NCI-H187 treated with DMSO at 0.1 percent for 48 hours (cell line): ENCODE measurements at regions not wholly inside any gene's neighbourhood (a gene's known extent, or its start where the extent isn't known, plus 50 kb on each side); places are given as distances from the start of the nearest gene placed in this dataset.
A peak's percentile ranks its signal among the peaks of the same experiment; 100 is the strongest.
"Not testable (repeated sequence)": the region's sequence is repeated elsewhere in the genome, so short reads cannot be mapped to it uniquely, and the experiment has no call there.

Source experiments
- DNase-seq: peaks from one replicate; lab custom pipeline; 2025; lab: John Stamatoyannopoulos, UW

GRCh38 chr6:122859676-122860075 lies 70.6 kb downstream of the SMPDL3A start:
- DNase-seq, result no peak

- DNase-seq, result no peak
Observed at GRCh38 chr6:122861594-122861993, 72.5 kb downstream of the SMPDL3A start.

GRCh38 chr6:122868137-122868536 lies 79.1 kb downstream of the SMPDL3A start:
- DNase-seq, result no peak

GRCh38 chr6:122869437-122870024 lies 80.5 kb downstream of the SMPDL3A start:
- peak; percentile 45 for DNase-seq

- no peak for DNase-seq
Observed at GRCh38 chr6:122871079-122871478, 82.0 kb downstream of the SMPDL3A start.

- DNase-seq, result no peak
Observed at GRCh38 chr6:122872311-122872710, 83.3 kb downstream of the SMPDL3A start.

- DNase-seq, result no peak
Observed at GRCh38 chr6:122877302-122877701, 88.2 kb downstream of the SMPDL3A start.

- no peak for DNase-seq
Observed at GRCh38 chr6:122878796-122879195, 89.7 kb downstream of the SMPDL3A start.

- no peak for DNase-seq
Observed at GRCh38 chr6:122886481-122886880, 97.4 kb downstream of the SMPDL3A start.

GRCh38 chr6:122887941-122888340 lies 98.9 kb downstream of the SMPDL3A start:
- DNase-seq, result no peak

GRCh38 chr6:122888680-122889079 lies 99.6 kb downstream of the SMPDL3A start:
- not testable (repeated sequence) for DNase-seq

- DNase-seq, result no peak
Observed at GRCh38 chr6:122890250-122890649, 101.2 kb downstream of the SMPDL3A start.

- DNase-seq, result no peak
Observed at GRCh38 chr6:122894791-122895190, 101.2 kb upstream of the CLVS2 start.

GRCh38 chr6:122902326-122902725 lies 93.7 kb upstream of the CLVS2 start:
- DNase-seq, result no peak

- DNase-seq, result no peak
Observed at GRCh38 chr6:122903266-122903915, 92.6 kb upstream of the CLVS2 start.

- no peak for DNase-seq
Observed at GRCh38 chr6:122904166-122904565, 91.9 kb upstream of the CLVS2 start.

GRCh38 chr6:122913558-122913957 lies 82.5 kb upstream of the CLVS2 start:
- no peak for DNase-seq

- DNase-seq, result no peak
Observed at GRCh38 chr6:122918714-122919113, 77.3 kb upstream of the CLVS2 start.

- DNase-seq, result no peak
Observed at GRCh38 chr6:122930252-122931180, 65.5 kb upstream of the CLVS2 start.

GRCh38 chr6:122931916-122932315 lies 64.1 kb upstream of the CLVS2 start:
- no peak for DNase-seq

- not testable (repeated sequence) for DNase-seq
Observed at GRCh38 chr6:122944936-122945335, 51.1 kb upstream of the CLVS2 start.
